NCI-H146 (cell line): ENCODE measurements at regions not wholly inside any gene's neighbourhood (a gene's known extent, or its start where the extent isn't known, plus 50 kb on each side); places are given as distances from the start of the nearest gene placed in this dataset.

Experiments
- DNase-seq: peaks from one replicate; lab custom pipeline; 2025; lab: John Stamatoyannopoulos, UW

DNA sequence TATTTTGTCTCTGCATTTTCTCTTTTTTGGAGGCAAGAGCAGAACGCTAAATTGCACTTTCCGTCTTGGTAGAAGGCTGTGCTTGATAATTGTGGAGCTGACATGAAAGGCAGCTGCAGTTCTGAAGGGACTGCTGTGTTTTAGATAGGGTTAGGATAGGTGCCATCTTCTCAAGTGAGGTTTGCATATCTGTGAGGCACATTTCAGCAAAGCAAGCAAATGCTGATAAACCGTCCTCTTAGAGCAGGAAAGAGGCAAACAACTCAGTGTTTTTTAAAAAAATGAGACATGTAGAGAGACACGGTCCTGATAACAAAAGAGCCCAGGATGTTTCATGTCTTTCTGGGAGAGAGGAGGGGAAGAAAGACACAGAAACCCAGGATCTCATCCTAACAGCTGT is 217.7 kb downstream of the SOCS6 start:
- peak; percentile 48 for DNase-seq

- DNase-seq = no peak
These were observed 214.2 kb downstream of the SOCS6 start for GRCh38 chr18:70503060-70503459.

DNA sequence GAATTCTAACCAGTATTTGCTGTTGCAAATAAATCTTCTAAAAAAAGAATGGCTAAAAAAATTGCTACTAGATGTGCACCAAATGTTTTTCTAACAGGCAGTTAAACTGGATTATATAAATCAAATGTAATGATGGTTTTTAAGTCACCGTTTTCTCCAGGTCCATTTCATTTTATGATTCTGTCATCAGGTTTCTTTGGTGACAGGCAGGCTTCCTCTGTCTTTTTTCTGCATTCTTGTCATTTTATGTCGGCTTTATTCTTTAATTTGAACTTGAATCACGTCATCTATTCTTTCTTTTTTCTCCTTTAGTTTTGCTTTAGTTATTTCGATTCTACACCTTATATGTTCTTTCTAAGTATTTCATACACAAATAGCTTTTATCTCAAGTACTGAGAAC is 212.5 kb downstream of the SOCS6 start:
- DNase-seq = no peak

GRCh38 chr18:70500748-70501147 is 211.9 kb downstream of the SOCS6 start:
- no peak for DNase-seq

GRCh38 chr18:70499218-70499691 is 210.4 kb downstream of the SOCS6 start:
- peak; percentile 96 for DNase-seq

DNA sequence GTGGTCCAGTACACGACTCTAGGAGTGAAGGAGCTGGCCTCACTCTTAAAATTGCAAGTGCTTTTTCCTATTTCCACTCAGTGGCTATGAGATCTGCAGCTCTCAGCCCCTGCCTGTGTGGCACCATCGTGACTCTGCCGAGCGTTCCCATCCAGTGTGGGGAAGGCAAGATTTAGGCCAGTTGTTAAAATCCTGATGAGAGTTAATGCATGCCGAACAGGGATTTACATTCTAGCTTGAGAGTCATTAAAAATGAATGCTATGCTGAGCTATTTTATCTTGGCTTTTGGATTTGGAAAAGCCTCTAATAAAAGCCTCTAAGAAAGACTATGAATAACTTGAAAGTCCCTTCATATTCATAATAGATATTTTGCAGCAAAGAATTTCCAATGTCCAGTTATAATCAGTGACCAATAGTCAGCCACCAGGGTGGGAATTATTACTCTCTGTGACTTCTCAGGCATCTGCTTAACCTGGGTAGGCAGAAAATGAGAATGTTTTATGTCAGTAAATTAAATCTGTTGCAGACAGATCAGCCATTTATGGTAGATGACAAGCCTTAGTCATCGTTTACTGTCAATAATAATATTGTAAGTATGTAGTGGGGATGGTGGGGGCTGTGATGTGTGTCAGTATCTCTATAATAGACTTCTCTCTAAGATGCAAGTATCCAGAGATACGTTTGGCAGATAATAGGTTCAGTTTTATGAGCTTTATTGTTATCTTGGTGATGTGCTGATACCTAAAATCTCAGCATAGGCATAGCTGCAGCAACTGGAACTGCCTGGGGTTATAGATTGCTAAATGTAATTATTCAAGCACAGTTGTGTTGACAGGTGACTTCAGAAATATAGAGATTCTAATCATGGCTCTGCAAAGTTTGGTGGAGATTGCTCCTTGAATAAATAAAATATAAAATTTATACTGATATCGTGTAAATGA is 207.8 kb downstream of the SOCS6 start:
- peak; percentile 18 for DNase-seq

- DNase-seq = peak; percentile 39
These were observed 205.7 kb downstream of the SOCS6 start for GRCh38 chr18:70494524-70494923.

DNA sequence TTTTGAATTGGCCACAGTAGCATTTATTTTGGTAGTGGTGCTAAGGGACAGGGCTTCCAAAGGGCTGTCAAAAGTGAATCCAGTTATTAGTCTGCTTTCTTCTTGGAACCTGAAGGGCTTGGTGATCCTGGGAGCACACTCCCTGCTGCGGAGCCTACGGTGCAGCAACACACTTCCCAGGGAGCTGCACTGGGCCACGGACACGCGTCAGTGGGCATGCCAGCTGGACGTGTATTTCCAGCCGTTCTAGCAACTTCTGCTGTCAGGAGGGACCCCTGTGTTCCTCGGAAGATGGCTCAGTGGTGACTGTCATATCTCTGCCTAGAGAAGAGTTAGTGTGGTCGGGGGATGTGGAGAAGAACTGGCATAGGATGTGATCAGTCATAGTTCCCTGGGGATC is 204.6 kb downstream of the SOCS6 start:
- peak; percentile 20 for DNase-seq

- peak; percentile 74 for DNase-seq
These were observed 203.0 kb downstream of the SOCS6 start for GRCh38 chr18:70491734-70492348.

- peak; percentile 82 for DNase-seq
These were observed 201.4 kb downstream of the SOCS6 start for GRCh38 chr18:70489986-70490933.

GRCh38 chr18:70489571-70489970 is 200.7 kb downstream of the SOCS6 start:
- no peak for DNase-seq

DNA sequence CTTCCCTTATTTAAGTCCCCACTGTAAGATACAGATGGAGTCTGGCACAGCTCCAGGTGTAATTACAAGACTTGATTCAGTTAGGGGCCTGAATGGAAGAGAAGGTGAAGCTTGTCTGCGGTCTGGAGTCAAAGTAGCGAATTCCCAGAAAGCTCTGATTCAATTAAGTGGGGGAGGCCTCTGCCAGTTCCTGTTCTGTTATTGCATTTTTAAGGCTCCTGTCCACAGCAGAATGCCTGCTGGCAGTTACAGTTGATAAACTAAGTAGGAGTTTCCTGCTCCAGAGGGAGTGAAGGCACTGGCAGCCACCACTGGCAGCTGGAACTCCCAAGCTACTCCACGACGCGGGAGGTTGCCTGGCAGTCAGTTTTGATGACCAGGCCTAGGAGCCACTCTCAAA is 181.1 kb downstream of the SOCS6 start:
- DNase-seq = peak; percentile 80

DNA sequence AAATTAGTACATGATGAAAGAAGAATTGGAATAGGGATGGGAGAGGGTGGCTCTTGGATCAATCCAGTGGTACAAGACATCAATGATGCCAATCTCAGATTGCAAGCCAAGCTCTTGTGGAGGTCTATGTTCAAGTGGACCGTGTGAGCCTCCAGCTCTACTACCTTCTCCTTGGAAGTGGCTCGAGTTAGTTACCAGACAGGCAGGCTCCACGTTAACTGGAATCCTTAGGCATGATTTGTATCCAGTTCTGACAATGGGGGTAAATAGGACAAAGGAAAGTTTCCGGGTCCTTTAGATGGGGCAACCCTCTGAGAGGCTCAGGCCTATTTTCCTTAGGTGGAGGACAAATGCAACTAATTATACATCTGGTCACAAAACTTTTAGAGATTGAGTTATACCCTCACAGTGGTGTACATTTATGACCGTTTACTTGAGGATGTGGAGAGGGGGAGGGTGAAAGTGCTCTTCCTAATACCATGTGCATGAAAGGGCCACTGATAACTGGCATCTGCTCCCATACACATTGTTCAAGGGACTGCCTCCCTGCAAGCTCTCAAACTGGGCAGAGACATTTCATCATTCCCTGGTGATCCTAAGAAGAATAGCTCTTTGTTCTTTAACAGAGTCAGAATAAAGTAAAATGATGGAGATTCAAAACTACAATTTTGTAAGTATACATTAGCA is 180.2 kb downstream of the SOCS6 start:
- DNase-seq = no peak

- peak; percentile 96 for DNase-seq
These were observed 175.7 kb downstream of the SOCS6 start for GRCh38 chr18:70464343-70465114.

- no peak for DNase-seq
These were observed 174.2 kb downstream of the SOCS6 start for GRCh38 chr18:70463085-70463484.

DNA sequence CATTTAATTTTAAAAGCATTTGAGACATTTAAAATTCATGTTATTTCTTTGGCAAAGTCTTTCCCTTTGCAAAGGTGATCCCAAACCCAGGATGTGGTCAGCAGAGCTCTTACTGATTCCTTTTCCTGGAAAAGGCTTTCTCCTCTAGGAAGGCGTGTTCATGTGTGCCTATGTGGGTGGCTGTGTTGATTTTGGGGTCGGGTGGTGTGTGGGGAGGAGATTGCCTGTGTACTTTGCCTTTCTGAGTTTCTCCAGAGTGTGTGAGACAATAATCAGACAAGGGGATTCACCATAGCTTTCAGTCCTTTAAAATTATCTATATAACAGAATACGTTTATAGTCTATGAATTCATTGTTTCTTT is 173.2 kb downstream of the SOCS6 start:
- DNase-seq = no peak

GRCh38 chr18:70461323-70462077 is 172.7 kb downstream of the SOCS6 start:
- no peak for DNase-seq

DNA sequence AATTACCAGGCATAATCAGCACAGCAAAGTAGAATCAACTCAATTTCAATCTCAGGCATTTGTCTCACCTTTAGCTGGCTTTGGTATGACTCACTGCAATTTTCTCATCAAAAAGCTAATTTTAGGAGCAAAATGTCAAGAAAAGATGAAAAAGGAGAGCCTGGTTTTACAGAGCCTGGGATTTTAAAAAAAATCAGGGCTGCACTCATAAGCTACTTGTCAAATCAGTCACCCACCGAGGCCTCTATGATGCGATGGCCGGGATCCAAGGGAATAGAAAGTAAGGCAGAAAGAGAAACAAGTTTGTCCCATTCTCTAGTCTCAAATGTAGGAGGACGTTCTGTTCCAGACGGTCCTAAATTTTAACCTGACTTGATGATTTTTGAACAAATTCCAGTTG is 170.9 kb downstream of the SOCS6 start:
- no peak for DNase-seq

DNA sequence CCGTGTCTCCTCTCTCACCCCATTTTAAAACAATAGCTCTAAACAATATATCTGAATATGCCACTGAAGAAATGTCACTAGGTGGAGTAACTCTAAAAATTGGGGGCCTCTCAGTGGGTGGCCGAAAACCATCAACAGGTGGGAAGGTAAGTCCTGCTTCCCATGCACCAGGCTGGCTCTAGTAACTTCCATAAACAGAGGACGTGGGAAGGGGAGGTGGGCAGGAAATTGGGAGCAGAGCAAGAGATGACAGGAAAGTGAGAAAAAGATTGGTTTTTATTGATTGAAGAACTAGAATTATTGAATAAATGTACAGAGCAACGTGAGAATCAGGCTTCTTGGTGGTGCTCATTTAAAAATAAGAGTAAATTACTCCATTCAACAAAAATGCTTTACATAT is 170.4 kb downstream of the SOCS6 start:
- DNase-seq = no peak

DNA sequence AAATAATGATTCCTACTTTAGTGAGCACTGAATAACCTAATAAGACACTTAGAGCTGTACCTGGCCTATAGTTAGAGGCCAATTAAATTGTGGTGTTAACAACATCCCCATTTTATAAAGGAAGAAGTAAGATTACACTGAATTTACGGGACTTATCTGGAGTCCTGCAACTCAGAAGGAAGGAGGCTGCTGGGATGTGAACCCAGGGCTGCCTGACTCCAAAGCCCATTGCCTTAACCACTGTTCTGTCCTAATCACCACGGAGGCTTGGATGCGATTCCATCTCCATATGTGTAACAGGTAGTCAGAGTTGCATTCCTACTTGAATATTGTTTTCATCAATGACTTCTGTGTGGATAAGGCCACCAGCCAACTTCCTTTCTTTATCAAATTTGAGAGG is 168.9 kb downstream of the SOCS6 start:
- no peak for DNase-seq
